GM19452 (cell line): ENCODE measurements at regions not wholly inside any gene's neighbourhood (a gene's known extent, or its start where the extent isn't known, plus 50 kb on each side); places are given as distances from the start of the nearest gene placed in this dataset.
"Not testable (repeated sequence)": the region's sequence is repeated elsewhere in the genome, so short reads cannot be mapped to it uniquely, and the experiment has no call there.

Experiments
- ATAC-seq: cut with Tn5 transposase; IDR thresholded peaks from one replicate; pipeline ENCODE4 v1.9.1; 2021; ENCODE audit not compliant: unreplicated experiment

GRCh38 chr3:161599697-161600096, 103.1 kb downstream of the OTOL1 start:
- ATAC-seq = no peak

GRCh38 chr3:161600173-161600572, 103.6 kb downstream of the OTOL1 start:
- ATAC-seq = no peak

- no peak for ATAC-seq
Measured at GRCh38 chr3:161602475-161602874, 105.9 kb downstream of the OTOL1 start.

- no peak for ATAC-seq
Measured at GRCh38 chr3:161602918-161603317, 106.3 kb downstream of the OTOL1 start.

GRCh38 chr3:161607056-161607455, 110.4 kb downstream of the OTOL1 start:
- no peak for ATAC-seq

- ATAC-seq = no peak
Measured at GRCh38 chr3:161619351-161619750, 122.7 kb downstream of the OTOL1 start.

- ATAC-seq = no peak
Measured at GRCh38 chr3:161630794-161631193, 134.2 kb downstream of the OTOL1 start.

GRCh38 chr3:161631536-161631935, 134.9 kb downstream of the OTOL1 start:
- ATAC-seq = no peak

- ATAC-seq = no peak
Measured at GRCh38 chr3:161637559-161637958, 141.0 kb downstream of the OTOL1 start.

GRCh38 chr3:161639095-161639494, 142.5 kb downstream of the OTOL1 start:
- not testable (repeated sequence) for ATAC-seq

GRCh38 chr3:161640181-161640580, 143.6 kb downstream of the OTOL1 start:
- ATAC-seq = no peak

GRCh38 chr3:161641287-161641686, 144.7 kb downstream of the OTOL1 start:
- no peak for ATAC-seq

GRCh38 chr3:161644891-161645635, 148.5 kb downstream of the OTOL1 start:
- ATAC-seq = no peak

- ATAC-seq = no peak
Measured at GRCh38 chr3:161647936-161648470, 151.4 kb downstream of the OTOL1 start.

GRCh38 chr3:161649900-161650484, 153.4 kb downstream of the OTOL1 start:
- ATAC-seq = no peak

- no peak for ATAC-seq
Measured at GRCh38 chr3:161657786-161658185, 161.2 kb downstream of the OTOL1 start.

- no peak for ATAC-seq
Measured at GRCh38 chr3:161671141-161671540, 174.5 kb downstream of the OTOL1 start.

GRCh38 chr3:161672478-161672877, 175.9 kb downstream of the OTOL1 start:
- ATAC-seq = no peak

GRCh38 chr3:161673866-161674265, 177.3 kb downstream of the OTOL1 start:
- no peak for ATAC-seq

- no peak for ATAC-seq
Measured at GRCh38 chr3:161674402-161674801, 177.8 kb downstream of the OTOL1 start.

- not testable (repeated sequence) for ATAC-seq
Measured at GRCh38 chr3:161681831-161682230, 185.2 kb downstream of the OTOL1 start.

- no peak for ATAC-seq
Measured at GRCh38 chr3:161682715-161683114, 186.1 kb downstream of the OTOL1 start.
